ENCODE measurements at regions not wholly inside any gene's neighbourhood (a gene's known extent, or its start where the extent isn't known, plus 50 kb on each side); places are given as distances from the start of the nearest gene placed in this dataset.

GRCh38 chr10:7027913-7028808, 382.7 kb downstream of the SFMBT2 start:
- DNase-seq (ENCODE audit: low read depth in 3 of 3): no peak

- DNase-seq (ENCODE audit: low read depth in 3 of 3): no peak
These were observed 383.5 kb downstream of the SFMBT2 start for GRCh38 chr10:7027237-7027912.

GRCh38 chr10:7026818-7027217, 384.0 kb downstream of the SFMBT2 start:
- no peak for DNase-seq (ENCODE audit: low read depth in 3 of 3)

GRCh38 chr10:7025296-7025695, 385.5 kb downstream of the SFMBT2 start:
- DNase-seq (ENCODE audit: low read depth in 3 of 3): no peak

GRCh38 chr10:7015457-7015856, 395.4 kb downstream of the SFMBT2 start:
- no peak for DNase-seq (ENCODE audit: low read depth in 3 of 3)

GRCh38 chr10:7014721-7015120, 396.1 kb downstream of the SFMBT2 start:
- no peak for DNase-seq (ENCODE audit: low read depth in 3 of 3)

- no peak for DNase-seq (ENCODE audit: low read depth in 3 of 3)
These were observed 398.8 kb downstream of the SFMBT2 start for GRCh38 chr10:7011994-7012393.

GRCh38 chr10:7008645-7009044, 402.2 kb downstream of the SFMBT2 start:
- DNase-seq (ENCODE audit: low read depth in 3 of 3): no peak

- no peak for DNase-seq (ENCODE audit: low read depth in 3 of 3)
These were observed 403.1 kb downstream of the SFMBT2 start for GRCh38 chr10:7007600-7008190.

GRCh38 chr10:7006566-7006965, 404.3 kb downstream of the SFMBT2 start:
- DNase-seq (ENCODE audit: low read depth in 3 of 3): no peak

GRCh38 chr10:7003831-7004395, 406.9 kb downstream of the SFMBT2 start:
- DNase-seq (ENCODE audit: low read depth in 3 of 3): no peak

GRCh38 chr10:7000061-7000460, 410.8 kb downstream of the SFMBT2 start:
- DNase-seq (ENCODE audit: low read depth in 3 of 3): no peak

GRCh38 chr10:6999232-6999925, 411.5 kb downstream of the SFMBT2 start:
- no peak for DNase-seq (ENCODE audit: low read depth in 3 of 3)

- no peak for DNase-seq (ENCODE audit: low read depth in 3 of 3)
These were observed 413.3 kb downstream of the SFMBT2 start for GRCh38 chr10:6997509-6997908.

- no peak for DNase-seq (ENCODE audit: low read depth in 3 of 3)
These were observed 414.4 kb downstream of the SFMBT2 start for GRCh38 chr10:6996431-6996830.

- no peak for DNase-seq (ENCODE audit: low read depth in 3 of 3)
These were observed 415.0 kb downstream of the SFMBT2 start for GRCh38 chr10:6995831-6996230.

GRCh38 chr10:6995341-6995740, 415.3 kb upstream of the PRKCQ start:
- no peak for DNase-seq (ENCODE audit: low read depth in 3 of 3)

GRCh38 chr10:6990891-6991290, 410.8 kb upstream of the PRKCQ start:
- DNase-seq (ENCODE audit: low read depth in 3 of 3): no peak

- no peak for DNase-seq (ENCODE audit: low read depth in 3 of 3)
These were observed 408.6 kb upstream of the PRKCQ start for GRCh38 chr10:6988654-6989053.

GRCh38 chr10:6987536-6987945, 407.5 kb upstream of the PRKCQ start:
- DNase-seq (ENCODE audit: low read depth in 3 of 3): no peak

GRCh38 chr10:6986927-6987326, 406.9 kb upstream of the PRKCQ start:
- DNase-seq (ENCODE audit: low read depth in 3 of 3): no peak

- no peak for DNase-seq (ENCODE audit: low read depth in 3 of 3)
These were observed 405.6 kb upstream of the PRKCQ start for GRCh38 chr10:6985644-6986043.
